ENCODE measurements at regions not wholly inside any gene's neighbourhood (a gene's known extent, or its start where the extent isn't known, plus 50 kb on each side); places are given as distances from the start of the nearest gene placed in this dataset.

DNA sequence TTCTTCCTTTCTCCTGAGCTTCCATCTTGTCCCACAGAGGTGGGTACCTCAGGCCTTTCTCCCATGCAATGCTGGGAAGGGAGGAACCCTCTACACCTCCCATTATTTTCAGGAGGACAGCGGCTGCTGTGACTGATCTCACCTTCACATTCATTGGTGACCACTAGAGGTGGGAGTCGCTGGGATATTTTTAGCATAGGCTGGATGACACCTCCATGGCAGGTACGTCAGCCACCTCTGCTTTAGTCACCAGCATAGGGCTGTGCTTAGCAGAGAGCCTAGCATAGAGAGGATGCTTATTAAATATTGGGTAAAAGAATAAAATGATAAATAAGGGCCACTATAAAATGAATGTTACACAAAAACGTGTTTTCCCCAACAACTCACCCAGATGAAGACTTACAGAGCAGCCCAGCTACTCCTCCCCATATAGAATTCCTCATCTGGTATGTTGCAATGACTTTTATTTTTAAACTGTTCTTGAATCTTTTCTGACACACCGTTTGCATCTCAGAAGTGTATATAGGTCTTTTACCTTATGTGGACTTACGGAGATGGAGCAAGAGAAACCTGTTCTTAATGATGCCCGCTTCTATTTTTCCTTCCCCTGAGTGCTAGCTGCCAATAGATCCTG is 60.9 kb upstream of the SORBS2 start:
- TF ChIP-seq MXI1 (conservative IDR thresholded peaks at IDR 0.05; ENCODE audit: poor library complexity, severe bottlenecking): no peak
- TF ChIP-seq, protein P1, sequence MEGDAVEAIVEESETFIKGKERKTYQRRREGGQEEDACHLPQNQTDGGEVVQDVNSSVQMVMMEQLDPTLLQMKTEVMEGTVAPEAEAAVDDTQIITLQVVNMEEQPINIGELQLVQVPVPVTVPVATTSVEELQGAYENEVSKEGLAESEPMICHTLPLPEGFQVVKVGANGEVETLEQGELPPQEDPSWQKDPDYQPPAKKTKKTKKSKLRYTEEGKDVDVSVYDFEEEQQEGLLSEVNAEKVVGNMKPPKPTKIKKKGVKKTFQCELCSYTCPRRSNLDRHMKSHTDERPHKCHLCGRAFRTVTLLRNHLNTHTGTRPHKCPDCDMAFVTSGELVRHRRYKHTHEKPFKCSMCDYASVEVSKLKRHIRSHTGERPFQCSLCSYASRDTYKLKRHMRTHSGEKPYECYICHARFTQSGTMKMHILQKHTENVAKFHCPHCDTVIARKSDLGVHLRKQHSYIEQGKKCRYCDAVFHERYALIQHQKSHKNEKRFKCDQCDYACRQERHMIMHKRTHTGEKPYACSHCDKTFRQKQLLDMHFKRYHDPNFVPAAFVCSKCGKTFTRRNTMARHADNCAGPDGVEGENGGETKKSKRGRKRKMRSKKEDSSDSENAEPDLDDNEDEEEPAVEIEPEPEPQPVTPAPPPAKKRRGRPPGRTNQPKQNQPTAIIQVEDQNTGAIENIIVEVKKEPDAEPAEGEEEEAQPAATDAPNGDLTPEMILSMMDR (IDR thresholded peaks at IDR 0.05; ENCODE audit: poor library complexity, severe bottlenecking): no peak
- no peak for TF ChIP-seq POLR2AphosphoS5 (IDR thresholded peaks at IDR 0.05)
- no peak for TF ChIP-seq SMC3 (conservative IDR thresholded peaks at IDR 0.05; ENCODE audit: poor library complexity)
- no peak for TF ChIP-seq TAF1 (IDR thresholded peaks at IDR 0.05; ENCODE audit: low read depth)
- no peak for TF ChIP-seq EZH2 (IDR thresholded peaks at IDR 0.05; ENCODE audit: borderline replicate concordance, insufficient read depth, low read length, poor library complexity, severe bottlenecking)
- TF ChIP-seq RAD21 (conservative IDR thresholded peaks at IDR 0.05): no peak
- TF ChIP-seq EP300 (conservative IDR thresholded peaks at IDR 0.05; ENCODE audit: poor library complexity, severe bottlenecking): no peak
